HG02973 (cell line): ENCODE measurements at regions not wholly inside any gene's neighbourhood (a gene's known extent, or its start where the extent isn't known, plus 50 kb on each side); places are given as distances from the start of the nearest gene placed in this dataset.

Experiments
- ATAC-seq: cut with Tn5 transposase; IDR thresholded peaks from one replicate; pipeline ENCODE4 v1.9.1; 2021; ENCODE audit warnings: moderate library complexity; ENCODE audit not compliant: unreplicated experiment

DNA sequence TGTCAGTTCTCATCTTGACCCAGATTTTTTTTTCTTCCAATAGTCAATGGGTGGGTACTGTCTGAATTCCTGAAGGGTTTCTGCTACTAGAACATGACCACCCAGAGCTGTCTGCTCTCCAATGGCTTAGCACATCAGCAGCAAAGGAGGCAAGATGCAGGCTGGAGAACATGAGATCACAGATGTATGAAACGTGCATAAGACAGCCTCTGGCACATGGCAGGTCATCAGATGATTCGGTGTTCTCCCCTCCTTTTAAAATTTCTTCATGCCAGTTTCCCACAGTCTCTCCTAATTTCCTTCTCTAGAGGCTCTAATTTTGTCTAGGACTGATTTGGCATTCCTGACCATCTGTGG lies 359.3 kb upstream of the TNP1 start:
- ATAC-seq, result no peak

DNA sequence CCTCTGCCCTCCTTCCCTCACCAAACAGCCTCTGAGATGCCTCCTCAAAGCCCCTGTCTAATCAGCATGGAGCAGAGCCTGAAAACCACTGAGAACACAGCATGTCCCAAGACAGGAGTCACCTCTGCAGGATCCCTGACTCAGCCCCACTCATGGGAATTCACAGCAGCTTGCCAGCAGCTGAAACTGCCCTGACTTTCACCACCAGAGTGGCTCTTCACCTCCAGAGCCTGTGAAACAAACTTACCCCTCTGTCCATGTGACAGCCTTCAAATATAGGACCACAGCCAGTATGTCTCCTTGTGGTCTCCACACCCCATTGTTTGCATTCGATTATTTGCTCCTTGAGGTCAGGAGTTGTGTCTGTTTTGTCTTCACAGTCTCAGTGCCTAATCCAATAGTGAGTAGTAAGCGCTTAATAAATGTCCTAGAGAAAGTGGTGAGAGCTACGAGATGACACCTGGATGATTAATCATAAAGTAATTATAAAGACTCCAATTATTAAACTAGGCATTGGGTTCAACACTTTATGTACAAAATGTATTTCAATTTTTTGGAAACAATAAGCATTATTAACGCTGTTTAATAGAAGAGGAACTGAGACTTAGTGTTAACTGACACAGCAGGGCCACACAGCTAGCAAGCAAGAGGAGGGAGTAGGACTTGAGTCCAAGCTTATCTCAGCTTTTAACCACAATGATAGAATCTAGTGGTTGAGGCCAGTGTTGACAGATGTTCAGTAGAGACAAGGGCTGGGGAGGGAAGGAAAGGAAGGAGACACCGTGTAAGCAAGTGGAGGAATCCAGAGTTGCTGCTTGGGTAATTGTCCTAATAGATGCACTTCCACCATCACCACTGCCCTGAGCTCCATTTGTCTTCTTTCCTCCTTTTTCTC lies 358.7 kb upstream of the TNP1 start:
- peak; percentile 55 for ATAC-seq

DNA sequence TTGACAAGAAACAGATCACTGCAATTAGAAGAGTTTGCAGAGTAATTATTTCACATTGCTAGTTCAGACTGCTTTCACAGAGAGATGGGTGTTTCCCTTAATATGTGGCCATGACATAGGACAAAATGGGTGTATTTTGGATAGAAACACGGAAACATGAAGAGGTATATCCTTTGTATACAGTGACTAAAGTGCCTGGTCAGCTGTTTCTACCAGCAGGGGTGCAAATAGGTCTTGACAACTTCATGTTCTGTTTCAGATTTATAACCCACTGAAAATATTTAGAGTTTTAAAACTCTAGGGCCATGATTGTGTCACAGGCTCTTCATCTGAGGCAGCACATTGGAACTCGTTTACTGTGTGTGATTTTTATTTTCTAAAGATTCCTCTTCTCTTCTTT lies 357.1 kb upstream of the TNP1 start:
- no peak for ATAC-seq

DNA sequence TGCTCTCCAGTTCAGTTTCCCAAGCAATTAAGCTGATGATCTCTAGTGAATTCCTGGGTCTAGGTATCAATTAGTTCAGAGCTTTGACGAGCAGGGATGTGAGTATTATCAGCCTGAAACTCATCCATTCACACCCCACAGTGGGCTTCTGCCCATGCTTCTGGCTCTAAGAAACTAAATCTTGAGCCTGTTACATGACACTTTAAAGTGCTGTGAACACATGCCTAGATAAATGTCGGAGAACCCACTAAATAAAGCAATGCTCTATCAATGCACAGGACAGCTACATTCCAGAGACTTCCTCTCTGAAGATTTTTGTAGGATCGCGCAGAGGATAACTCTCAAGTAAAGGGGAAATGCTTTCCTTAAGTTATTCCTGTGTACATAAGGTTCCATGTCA lies 356.5 kb upstream of the TNP1 start:
- ATAC-seq, result no peak

DNA sequence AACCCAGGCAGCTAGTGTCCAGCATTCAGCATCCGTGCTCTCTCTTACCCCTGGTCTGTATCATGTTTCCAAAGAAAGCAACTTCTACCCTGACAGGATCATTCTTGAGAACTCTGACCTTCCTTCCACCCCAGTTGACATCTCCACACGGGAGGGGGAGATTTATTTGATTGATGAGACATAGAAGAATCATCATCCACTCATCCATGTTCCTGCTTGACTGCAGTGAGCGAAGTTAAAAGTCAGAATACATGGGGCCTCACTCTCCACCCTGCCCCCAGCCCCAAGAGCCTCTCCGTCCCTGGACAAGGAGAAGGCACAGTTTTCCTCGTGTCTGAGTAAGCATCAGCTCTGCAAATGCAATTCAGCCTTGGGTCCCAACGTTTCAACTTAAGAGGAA lies 356.0 kb upstream of the TNP1 start:
- no peak for ATAC-seq

DNA sequence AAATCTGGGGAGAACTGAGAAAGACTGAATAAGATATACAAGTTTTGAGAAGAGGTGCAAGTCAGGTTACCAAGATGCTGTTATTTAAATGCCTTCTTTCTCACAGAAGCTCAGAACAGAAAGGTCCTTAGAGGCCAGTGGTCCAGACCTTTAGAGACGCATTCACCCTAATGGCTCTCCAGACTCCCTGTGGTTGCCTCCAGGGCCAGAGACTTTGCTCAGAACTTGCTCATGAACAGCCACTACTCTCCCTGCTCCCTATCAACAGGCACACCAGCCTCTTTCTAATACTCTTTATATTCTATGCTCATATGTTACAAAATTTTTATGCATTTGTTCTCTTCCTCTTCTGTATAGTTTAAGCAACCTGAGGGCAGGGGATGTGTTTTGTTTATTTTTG lies 349.0 kb upstream of the TNP1 start:
- ATAC-seq, result no peak

DNA sequence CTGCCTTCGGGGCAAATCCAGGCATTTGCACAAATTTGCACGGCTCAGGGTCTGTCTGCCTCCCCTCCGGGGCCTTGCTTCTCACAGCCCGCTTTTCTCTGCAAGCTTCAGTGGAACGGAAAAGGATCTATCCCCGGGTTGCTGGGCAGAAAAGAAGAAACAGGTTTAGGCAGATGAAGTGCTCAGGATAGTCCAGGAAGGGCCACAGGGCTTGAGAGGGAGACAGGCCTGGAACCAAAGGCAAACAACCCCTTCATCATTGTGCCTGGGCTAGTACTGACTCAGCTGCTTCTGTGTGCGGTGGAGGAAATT lies 347.8 kb upstream of the TNP1 start:
- ATAC-seq, result no peak

DNA sequence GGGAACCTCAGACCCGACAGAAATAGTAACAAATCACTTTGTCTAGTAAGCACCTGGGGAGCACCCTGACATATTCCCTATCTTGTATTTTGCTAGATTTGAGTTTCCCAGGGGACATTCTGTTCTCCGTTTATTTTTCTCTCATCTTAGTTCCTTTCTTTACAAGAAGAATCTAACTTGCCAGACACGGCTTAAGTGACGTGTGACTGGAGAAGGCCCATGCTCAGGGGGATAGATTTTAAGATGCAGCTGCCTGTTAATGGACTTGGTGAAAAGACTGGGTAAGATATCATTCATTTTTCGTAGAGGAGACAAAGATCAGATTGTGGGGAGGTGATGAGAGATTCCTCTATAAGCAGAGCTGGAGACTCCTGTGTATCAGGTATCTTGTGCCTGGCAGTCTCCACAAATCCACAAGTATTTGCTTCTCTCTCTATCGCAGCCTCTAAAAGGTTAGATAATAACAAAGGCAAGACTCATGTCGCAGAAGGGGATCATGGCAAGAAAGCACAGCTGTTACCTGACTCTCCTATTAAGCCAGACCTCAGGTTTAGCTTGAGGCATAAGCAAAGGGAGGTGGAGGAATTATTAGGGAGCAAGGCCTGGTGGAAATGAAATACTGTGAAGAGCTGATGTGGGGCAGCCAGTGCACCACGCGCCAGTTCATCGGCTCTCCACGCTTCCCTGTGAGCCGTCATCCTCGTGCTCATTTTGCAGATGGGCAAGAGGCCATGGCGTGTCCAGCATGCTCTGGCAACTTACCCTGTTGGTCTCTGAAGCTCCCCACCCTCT lies 347.2 kb upstream of the TNP1 start:
- no peak for ATAC-seq

DNA sequence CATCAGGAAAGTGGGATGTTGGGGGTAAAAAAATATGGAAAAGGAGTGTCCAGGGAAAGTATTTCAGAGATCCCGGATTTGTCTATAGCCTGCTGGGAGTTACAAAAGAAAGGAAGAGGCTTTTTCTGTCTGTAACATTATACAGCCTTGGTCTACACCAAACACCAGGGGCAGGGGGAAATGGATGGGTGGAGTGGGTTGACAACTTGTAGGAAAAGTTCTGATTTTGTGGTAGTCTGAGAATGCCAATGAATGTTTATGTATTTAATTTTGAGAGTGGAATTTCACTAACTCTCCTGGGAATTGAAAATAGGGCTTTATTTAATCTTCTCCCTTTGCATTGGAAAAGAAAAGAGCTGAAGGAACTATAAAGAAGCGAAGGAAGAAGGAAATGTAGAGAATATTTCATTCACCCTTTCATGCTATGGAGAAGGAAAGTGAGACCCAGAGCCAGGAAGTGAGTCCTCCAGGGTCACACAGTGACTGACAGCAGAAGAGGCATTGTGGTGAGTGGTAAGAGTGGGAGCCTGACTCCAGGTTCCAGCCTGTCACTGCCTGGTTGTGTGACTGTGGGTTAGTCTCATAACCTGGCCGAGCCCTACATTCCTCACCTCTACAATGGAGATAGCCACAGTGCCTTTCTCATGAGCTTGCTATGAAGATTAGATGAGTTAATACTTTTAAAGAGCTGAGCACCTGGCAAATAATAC lies 346.3 kb upstream of the TNP1 start:
- ATAC-seq, result no peak

DNA sequence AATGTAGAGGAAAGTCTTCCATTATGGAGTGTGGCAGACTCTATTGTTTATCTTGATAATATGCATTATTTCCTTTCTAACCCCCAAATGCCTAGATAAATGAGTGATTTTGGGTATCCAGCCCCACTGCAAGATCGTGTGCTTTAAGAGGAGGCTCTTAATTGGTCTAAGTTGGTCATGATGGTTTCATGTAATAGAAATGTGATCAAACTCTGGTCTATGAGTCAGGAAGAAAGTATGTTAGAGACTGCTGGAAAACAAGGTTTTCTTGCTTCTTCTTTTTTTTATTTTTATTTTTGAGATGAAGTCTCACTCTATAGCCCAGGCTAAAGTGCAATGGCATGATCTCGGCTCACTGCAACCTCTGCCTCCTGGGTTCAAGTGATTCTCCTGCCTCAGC lies 344.5 kb upstream of the TNP1 start:
- no peak for ATAC-seq

DNA sequence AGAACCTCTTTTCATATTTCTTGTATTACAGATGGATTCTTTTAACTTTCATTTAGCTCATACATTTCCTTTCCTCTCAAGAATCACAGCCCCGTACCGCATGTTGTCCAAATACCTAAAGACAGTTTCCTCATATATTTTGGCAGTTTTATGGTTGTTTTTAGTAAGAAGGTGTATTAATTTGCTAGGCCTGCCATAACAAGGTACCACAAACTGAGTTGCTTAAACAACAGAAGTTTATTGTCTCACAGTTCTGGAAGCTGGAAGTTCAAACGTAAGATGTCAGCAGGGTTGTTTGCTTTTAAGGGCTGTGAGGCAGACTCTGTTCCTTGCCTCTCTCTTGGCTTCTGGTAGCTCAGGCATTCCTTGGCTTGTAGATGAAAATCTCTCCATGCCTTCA lies 343.2 kb upstream of the TNP1 start:
- ATAC-seq, result no peak

DNA sequence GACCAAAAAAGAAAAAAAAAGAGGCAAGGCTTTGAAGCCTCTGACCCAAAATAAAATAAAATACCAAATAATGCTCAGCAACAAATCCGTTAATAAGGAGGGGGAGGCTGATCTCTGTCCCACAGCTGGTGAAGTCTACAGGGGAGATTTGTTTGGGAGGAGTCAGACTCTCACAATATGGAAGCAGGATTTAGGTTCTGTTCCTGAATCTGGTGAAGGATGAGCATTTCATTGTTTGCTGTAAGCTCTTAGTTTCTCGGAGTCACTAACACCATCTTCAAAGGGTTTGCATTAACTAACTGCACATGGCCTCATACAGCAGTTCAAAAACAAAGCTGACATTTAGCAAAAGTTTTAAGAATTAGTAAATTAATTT lies 339.4 kb upstream of the TNP1 start:
- ATAC-seq, result no peak

DNA sequence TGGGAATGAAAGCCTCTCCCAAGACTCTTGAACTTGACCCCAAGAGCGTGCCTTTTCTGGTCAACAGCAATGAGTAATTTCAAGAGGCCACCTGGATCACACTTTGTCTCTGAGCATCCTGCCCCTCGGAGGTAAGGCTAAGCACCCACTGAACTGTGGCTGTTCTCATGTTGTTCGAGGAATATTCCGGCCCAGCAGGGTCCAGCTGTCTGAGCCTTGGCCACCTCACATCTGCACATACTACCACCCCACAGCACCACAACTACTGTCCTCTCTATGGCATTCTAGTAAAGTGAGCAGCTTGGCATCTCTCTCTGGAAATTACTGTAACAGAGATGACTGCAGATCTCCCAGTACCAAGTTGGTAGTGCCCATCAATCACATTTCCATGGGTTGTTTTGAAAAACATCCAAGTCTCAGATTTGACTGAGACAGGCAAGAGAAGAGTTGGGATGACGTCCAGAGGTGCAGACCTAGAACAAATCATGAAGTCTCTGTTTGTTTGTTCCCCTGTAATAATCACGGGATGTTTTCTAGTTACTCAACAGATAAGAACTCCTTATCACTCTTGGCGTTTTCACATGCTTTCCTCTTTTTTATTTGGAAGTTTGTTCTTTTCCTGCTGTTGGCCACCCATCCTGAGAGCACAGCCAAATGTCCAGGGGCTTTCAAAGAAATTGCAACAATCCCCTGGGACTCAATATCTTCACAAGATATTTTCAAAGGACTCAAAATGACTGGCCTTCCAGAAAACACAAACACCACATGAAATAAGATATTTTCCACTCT lies 336.0 kb upstream of the TNP1 start:
- ATAC-seq, result no peak

DNA sequence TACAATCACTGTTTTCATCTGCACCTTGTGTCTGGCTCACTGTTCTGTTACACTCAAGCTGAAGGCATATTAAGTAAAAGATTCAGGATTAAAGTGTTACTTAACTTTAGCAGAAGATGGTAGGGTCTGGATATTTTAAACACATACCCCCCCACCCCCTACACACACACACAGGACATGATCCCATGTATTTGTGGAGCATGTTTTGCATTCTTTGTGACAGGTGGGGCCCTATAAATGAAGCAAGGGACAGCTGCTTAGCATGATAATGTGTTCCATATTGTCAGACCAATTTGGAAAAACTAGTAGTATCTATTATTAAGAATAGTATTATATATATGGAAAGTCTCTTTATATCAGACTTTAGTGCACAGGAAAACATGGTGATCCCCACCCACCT lies 335.2 kb upstream of the TNP1 start:
- no peak for ATAC-seq

DNA sequence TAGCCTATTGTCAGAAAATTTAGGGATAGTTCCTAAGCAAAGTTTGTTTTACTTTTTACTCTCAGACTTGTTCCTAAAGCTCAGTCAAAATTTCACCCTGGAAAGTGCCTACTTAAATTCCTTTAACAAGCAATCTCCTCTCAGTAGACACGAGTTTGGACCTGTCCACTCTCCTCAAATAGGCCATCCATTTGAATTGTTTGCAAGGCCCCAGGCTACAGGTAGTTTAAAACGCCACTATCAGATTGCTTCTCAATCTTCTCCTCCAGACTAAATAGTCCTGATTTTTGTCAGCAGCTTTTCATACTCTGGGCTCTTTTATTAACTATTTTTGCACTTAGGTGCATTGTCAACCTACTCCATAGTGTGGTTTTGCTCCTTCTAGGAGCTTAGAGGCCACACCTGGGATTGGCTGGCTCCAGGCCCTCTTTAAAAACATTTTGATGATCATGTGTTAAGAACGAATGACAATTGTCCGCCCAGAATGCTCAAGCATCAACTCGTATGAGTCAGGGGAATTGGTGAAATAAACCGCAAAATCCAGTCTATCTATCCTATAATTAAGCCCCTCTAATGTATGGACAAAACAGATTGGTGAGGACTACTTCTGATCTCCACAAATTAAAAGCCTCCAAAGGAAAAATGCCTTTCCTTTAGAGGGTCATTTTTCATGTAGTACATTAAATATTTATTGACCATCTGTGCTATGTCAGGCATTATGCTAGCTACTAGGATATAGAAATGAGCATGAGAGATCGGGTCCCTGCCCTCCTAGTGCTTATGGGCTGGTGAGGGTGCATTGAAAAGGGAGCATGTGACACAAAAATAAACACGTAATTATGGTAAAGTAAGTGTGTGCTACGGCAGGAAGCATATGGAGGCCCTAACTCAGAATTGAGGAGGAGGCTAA lies 333.8 kb upstream of the TNP1 start:
- ATAC-seq, result no peak

DNA sequence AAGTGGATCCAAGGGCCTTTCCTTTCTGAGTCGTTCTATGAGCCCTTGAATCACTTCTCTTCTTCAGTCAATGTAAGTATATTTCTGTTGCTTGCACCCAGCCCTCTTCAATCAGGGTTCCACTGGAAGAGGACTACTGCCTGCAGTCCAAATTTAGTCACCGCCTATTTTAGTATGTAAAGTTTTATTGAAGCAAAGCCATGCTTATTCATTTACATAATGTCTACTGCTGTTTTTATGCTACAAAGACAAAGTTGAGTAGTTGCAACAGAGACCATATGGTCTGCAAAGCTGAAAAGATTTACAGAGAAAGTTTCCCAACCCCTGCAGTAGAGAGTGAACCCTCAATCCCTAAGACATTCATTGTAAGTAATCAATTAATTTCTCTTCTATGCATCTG lies 332.5 kb upstream of the TNP1 start:
- no peak for ATAC-seq

DNA sequence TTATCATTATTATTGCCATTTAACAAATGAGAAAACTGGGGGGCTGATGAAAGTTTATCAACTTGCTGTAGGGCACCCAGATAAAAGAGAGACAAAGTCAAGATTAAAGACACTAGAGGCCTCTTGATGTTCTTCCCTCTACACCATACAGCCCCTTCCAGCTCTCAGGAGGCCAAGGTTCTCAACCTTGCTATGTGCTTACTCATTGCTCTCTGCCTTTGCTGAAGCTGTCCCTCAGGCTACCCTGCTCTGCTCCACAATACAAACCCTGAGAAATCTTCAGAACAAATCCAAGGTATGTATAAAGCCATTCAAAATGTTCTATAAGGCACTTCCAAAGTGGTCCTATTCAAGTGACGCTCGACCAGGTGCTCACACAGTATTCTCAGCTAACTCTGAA lies 329.9 kb upstream of the TNP1 start:
- no peak for ATAC-seq

DNA sequence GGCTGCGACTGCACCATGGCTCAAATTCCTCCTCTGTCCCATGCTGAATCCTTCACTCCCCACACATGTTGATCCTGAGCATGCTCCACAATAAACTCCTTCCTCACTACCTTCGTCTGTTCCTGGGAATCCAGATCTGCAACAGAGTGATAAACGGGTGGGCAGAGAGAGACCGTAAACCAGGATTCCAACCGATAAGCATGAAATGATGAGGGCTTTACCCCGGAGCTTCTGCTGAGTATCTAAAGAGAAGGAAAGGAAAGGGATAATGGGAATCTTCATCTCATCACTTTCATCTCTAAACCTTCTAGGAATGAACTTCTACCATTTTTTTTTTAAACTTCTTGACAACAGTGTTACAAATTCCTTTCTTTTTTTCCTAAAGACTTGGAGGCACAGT lies 329.3 kb upstream of the TNP1 start:
- ATAC-seq, result no peak

DNA sequence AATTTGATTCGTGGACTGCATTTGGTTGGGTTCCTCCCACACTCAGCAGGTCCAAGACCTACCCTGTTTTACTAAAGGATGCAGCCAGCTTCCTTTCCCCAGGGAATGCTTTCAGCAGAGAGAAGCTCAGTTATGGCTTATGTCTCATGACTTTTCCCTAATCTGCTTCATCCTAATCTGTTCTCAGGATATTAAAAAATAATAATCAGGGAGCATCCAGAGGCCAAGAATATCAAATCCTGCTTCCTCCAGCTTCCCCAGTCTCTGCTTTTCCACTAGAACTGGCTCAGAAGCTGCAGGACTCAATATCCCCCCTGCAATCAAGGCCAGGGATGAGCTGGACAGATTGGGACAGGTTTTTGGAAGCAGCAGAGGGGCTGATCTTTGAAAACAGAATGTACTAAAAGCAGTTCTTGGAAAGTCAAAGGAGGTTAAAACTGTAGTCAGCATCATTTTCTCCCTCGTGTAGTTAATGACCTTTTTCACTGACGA lies 326.9 kb upstream of the TNP1 start:
- ATAC-seq, result no peak

DNA sequence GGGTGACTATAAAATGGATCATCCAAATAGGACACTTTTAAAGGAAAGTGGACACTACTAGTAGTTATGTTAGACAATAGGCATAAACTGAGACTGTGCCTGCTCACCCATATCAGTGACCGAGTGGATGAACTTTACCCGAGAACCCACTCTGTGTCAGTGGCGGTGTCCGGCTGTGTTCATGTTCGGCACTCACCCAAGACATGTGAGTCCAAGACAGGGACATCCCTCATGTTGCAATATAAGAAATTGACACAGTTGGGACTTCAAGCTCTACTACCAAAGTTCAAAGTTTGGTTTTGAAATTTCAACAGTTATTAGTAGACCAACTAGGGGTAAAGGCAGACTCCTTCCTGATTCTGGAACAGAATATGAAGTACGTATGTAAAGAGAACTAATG lies 326.3 kb upstream of the TNP1 start:
- no peak for ATAC-seq
